ENCODE measurements at regions not wholly inside any gene's neighbourhood (a gene's known extent, or its start where the extent isn't known, plus 50 kb on each side); places are given as distances from the start of the nearest gene placed in this dataset.

- Histone ChIP-seq H3K9ac (ENCODE audit: insufficient read length, low read depth) (no peak overlapping the region), H3K27me3 (ENCODE audit: insufficient read depth, insufficient read length) (no peaks in the 10 kb centered on the region), H3K36me3 (ENCODE audit: insufficient read depth, insufficient read length, low read length) (no peaks in the 10 kb centered on the region), H3K9me3 (ENCODE audit: insufficient read depth, low read length) (no peaks in the 10 kb centered on the region), H3K4me3 (ENCODE audit: insufficient read length, low read depth) (no peak overlapping the region), H3K4me1 (ENCODE audit: insufficient read depth, insufficient read length) (no peaks in the 10 kb centered on the region)
- DNase-seq (ENCODE audit: low read depth, low spot score) = no peak
- TF ChIP-seq SUZ12 (IDR thresholded peaks at IDR 0.05; ENCODE audit: extremely low read depth, insufficient read depth, insufficient read length) (no peak), ZNF274 (IDR thresholded peaks at IDR 0.05; ENCODE audit: low read depth, low read length) (no peak), YY1 (IDR thresholded peaks at IDR 0.05; ENCODE audit: insufficient read depth, insufficient read length) (no peak)
These were observed 135.9 kb upstream of the MDM1 start for GRCh38 chr12:68468036-68468435.

DNA sequence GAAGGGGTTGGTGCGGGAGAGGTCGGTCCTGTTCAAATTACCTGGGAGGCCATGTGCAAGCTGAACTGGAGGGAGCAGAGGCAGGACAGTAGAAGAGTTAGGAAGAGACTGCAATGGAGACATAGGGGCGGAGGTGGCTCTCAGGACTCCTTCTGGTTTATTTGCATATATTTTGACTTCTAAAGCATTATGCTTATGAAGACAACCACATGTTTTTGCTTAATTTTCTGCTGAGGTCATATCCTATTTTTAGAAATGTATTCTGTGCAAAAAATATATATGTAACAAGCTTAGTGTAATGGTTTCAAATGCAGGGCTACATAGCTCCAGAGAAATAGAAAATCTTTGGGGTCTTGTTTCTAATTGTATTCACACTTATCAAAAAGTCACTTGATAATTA is 137.0 kb upstream of the MDM1 start:
- H3K9me3 ChIP-seq (ENCODE audit: insufficient read depth, low read length) = no peaks in the 10 kb centered on the region
- no peaks in the 10 kb centered on the region for H3K27me3 ChIP-seq (ENCODE audit: insufficient read depth, insufficient read length)
- H3K4me3 ChIP-seq (ENCODE audit: insufficient read length, low read depth) = no peak overlapping the region
- no peak for DNase-seq (ENCODE audit: low read depth, low spot score)
- TF ChIP-seq YY1 (IDR thresholded peaks at IDR 0.05; ENCODE audit: insufficient read depth, insufficient read length) (no peak), SUZ12 (IDR thresholded peaks at IDR 0.05; ENCODE audit: extremely low read depth, insufficient read depth, insufficient read length) (no peak), ZNF274 (IDR thresholded peaks at IDR 0.05; ENCODE audit: low read depth, low read length) (no peak)
- no peaks in the 10 kb centered on the region for H3K4me1 ChIP-seq (ENCODE audit: insufficient read depth, insufficient read length)
- H3K36me3 ChIP-seq (ENCODE audit: insufficient read depth, insufficient read length, low read length) = no peaks in the 10 kb centered on the region
- no peak overlapping the region for H3K9ac ChIP-seq (ENCODE audit: insufficient read length, low read depth)

GRCh38 chr12:68470664-68471328 is 138.6 kb upstream of the MDM1 start:
- no peaks in the 10 kb centered on the region for H3K27me3 ChIP-seq (ENCODE audit: insufficient read depth, insufficient read length)

GRCh38 chr12:68474467-68475204 is 136.1 kb upstream of the RAP1B start:
- Histone ChIP-seq H3K36me3 (ENCODE audit: insufficient read depth, insufficient read length, low read length) (no peaks in the 10 kb centered on the region), H3K4me1 (ENCODE audit: insufficient read depth, insufficient read length) (no peaks in the 10 kb centered on the region), H3K9me3 (ENCODE audit: insufficient read depth, low read length) (no peaks in the 10 kb centered on the region), H3K4me3 (ENCODE audit: insufficient read length, low read depth) (no peak overlapping the region), H3K9ac (ENCODE audit: insufficient read length, low read depth) (no peak overlapping the region), H3K27me3 (ENCODE audit: insufficient read depth, insufficient read length) (no peaks in the 10 kb centered on the region)
- no peak for TF ChIP-seq YY1 (IDR thresholded peaks at IDR 0.05; ENCODE audit: insufficient read depth, insufficient read length)
- no peak for TF ChIP-seq SUZ12 (IDR thresholded peaks at IDR 0.05; ENCODE audit: extremely low read depth, insufficient read depth, insufficient read length)
- no peak for TF ChIP-seq ZNF274 (IDR thresholded peaks at IDR 0.05; ENCODE audit: low read depth, low read length)
- DNase-seq (ENCODE audit: low read depth, low spot score) = no peak

More at GRCh38 chr12:68470664-68471328, 138.6 kb upstream of the MDM1 start:
- DNase-seq (ENCODE audit: low read depth, low spot score) = no peak
- no peaks in the 10 kb centered on the region for H3K4me1 ChIP-seq (ENCODE audit: insufficient read depth, insufficient read length)
- no peaks in the 10 kb centered on the region for H3K9me3 ChIP-seq (ENCODE audit: insufficient read depth, low read length)
- no peak for TF ChIP-seq SUZ12 (IDR thresholded peaks at IDR 0.05; ENCODE audit: extremely low read depth, insufficient read depth, insufficient read length)
- no peaks in the 10 kb centered on the region for H3K36me3 ChIP-seq (ENCODE audit: insufficient read depth, insufficient read length, low read length)
- no peak overlapping the region for H3K9ac ChIP-seq (ENCODE audit: insufficient read length, low read depth)
- H3K4me3 ChIP-seq (ENCODE audit: insufficient read length, low read depth) = no peak overlapping the region

GRCh38 chr12:68476794-68477193 is 133.9 kb upstream of the RAP1B start:
- Histone ChIP-seq H3K4me3 (ENCODE audit: insufficient read length, low read depth) (no peak overlapping the region), H3K4me1 (ENCODE audit: insufficient read depth, insufficient read length) (no peaks in the 10 kb centered on the region), H3K36me3 (ENCODE audit: insufficient read depth, insufficient read length, low read length) (no peaks in the 10 kb centered on the region), H3K9ac (ENCODE audit: insufficient read length, low read depth) (no peak overlapping the region), H3K27me3 (ENCODE audit: insufficient read depth, insufficient read length) (no peaks in the 10 kb centered on the region), H3K9me3 (ENCODE audit: insufficient read depth, low read length) (peaks cover 13% of the 10 kb centered on the region)
- no peak for DNase-seq (ENCODE audit: low read depth, low spot score)
- TF ChIP-seq SUZ12 (IDR thresholded peaks at IDR 0.05; ENCODE audit: extremely low read depth, insufficient read depth, insufficient read length) (no peak), ZNF274 (IDR thresholded peaks at IDR 0.05; ENCODE audit: low read depth, low read length) (no peak), YY1 (IDR thresholded peaks at IDR 0.05; ENCODE audit: insufficient read depth, insufficient read length) (no peak)

DNA sequence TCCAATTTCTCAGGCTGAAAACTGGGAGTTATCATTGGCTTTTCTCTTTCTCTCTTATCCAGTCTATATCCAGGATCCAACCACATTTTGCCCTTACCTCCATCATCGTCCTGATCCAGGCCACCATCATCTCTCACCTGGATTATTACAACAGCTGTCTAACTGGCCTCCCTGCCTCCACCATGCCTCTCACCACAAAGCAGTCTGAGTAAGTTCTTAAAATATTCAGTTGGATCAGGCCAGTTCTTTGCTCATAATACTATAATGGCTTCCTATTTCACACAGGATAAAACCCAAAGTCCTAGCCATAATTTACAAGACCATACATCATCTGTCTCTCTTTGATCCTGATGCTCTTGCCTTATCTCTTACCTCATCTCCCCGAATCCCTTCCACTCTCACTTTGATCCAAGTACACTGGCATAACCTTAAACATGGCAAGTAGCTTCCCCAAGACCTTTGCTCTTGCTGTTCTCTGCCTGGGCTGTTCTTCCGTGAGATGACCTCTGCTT is 133.4 kb upstream of the RAP1B start:
- Histone ChIP-seq H3K27me3 (ENCODE audit: insufficient read depth, insufficient read length) (no peaks in the 10 kb centered on the region), H3K9me3 (ENCODE audit: insufficient read depth, low read length) (peaks cover 13% of the 10 kb centered on the region), H3K4me3 (ENCODE audit: insufficient read length, low read depth) (no peak overlapping the region), H3K9ac (ENCODE audit: insufficient read length, low read depth) (no peak overlapping the region), H3K36me3 (ENCODE audit: insufficient read depth, insufficient read length, low read length) (no peaks in the 10 kb centered on the region), H3K4me1 (ENCODE audit: insufficient read depth, insufficient read length) (no peaks in the 10 kb centered on the region)
- no peak for DNase-seq (ENCODE audit: low read depth, low spot score)
- no peak for TF ChIP-seq SUZ12 (IDR thresholded peaks at IDR 0.05; ENCODE audit: extremely low read depth, insufficient read depth, insufficient read length)
- TF ChIP-seq ZNF274 (IDR thresholded peaks at IDR 0.05; ENCODE audit: low read depth, low read length) = no peak
- TF ChIP-seq YY1 (IDR thresholded peaks at IDR 0.05; ENCODE audit: insufficient read depth, insufficient read length) = no peak

GRCh38 chr12:68477906-68478305 is 132.8 kb upstream of the RAP1B start:
- no peaks in the 10 kb centered on the region for H3K4me1 ChIP-seq (ENCODE audit: insufficient read depth, insufficient read length)
- peaks cover 13% of the 10 kb centered on the region for H3K9me3 ChIP-seq (ENCODE audit: insufficient read depth, low read length)
- H3K9ac ChIP-seq (ENCODE audit: insufficient read length, low read depth) = no peak overlapping the region
- H3K4me3 ChIP-seq (ENCODE audit: insufficient read length, low read depth) = no peak overlapping the region
- TF ChIP-seq SUZ12 (IDR thresholded peaks at IDR 0.05; ENCODE audit: extremely low read depth, insufficient read depth, insufficient read length) (no peak), YY1 (IDR thresholded peaks at IDR 0.05; ENCODE audit: insufficient read depth, insufficient read length) (no peak), ZNF274 (IDR thresholded peaks at IDR 0.05; ENCODE audit: low read depth, low read length) (no peak)
- DNase-seq (ENCODE audit: low read depth, low spot score) = no peak
- no peaks in the 10 kb centered on the region for H3K27me3 ChIP-seq (ENCODE audit: insufficient read depth, insufficient read length)
- H3K36me3 ChIP-seq (ENCODE audit: insufficient read depth, insufficient read length, low read length) = no peaks in the 10 kb centered on the region
